ENCODE measurements at regions not wholly inside any gene's neighbourhood (a gene's known extent, or its start where the extent isn't known, plus 50 kb on each side); places are given as distances from the start of the nearest gene placed in this dataset.

GRCh38 chr13:111944171-111944583 is 122.8 kb upstream of the SOX1 start:
- H3K36me3 ChIP-seq (ENCODE audit: control insufficient read depth, insufficient read depth, low read length): no peaks in the 10 kb centered on the region
- DNase-seq (ENCODE audit: low read depth): no peak
- no peaks in the 10 kb centered on the region for H3K27me3 ChIP-seq (ENCODE audit: control insufficient read depth, insufficient read depth, low read length)
- H3K4me3 ChIP-seq (ENCODE audit: low read depth, low read length): no peak overlapping the region
- ChIA-PET CTCF (no interaction called here), POLR2A (no interaction called here)
- TF ChIP-seq CTCF (IDR thresholded peaks at IDR 0.05; ENCODE audit: insufficient read depth, low read depth, low read length): no peak

DNA sequence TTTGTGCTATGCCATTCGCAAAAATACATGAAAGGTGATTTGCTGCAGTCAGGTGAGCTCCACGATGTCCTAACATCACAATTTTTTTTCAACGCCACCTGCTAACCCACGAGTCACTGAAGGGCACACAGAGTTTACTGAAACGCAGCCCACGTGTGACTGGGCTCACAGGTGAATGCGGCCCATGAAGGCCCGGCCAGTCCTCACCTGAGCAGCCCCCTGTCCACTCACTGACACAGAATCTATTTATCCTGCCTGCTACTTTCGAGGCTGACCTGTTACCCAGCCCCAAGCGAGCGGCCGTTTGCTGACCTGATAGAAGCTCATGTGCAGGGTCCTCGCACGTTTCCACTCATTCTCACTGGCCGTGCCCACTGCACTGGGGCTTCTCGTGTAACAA is 121.9 kb upstream of the SOX1 start:
- no peak for DNase-seq (ENCODE audit: low read depth)
- Histone ChIP-seq H3K27me3 (ENCODE audit: control insufficient read depth, insufficient read depth, low read length) (no peaks in the 10 kb centered on the region), H3K36me3 (ENCODE audit: control insufficient read depth, insufficient read depth, low read length) (no peaks in the 10 kb centered on the region), H3K4me3 (ENCODE audit: low read depth, low read length) (no peak overlapping the region)
- ChIA-PET POLR2A (no interaction called here), CTCF (no interaction called here)
- no peak for TF ChIP-seq CTCF (IDR thresholded peaks at IDR 0.05; ENCODE audit: insufficient read depth, low read depth, low read length)

- no peak for TF ChIP-seq CTCF (IDR thresholded peaks at IDR 0.05; ENCODE audit: insufficient read depth, low read depth, low read length)
- H3K36me3 ChIP-seq (ENCODE audit: control insufficient read depth, insufficient read depth, low read length): no peaks in the 10 kb centered on the region
- no peaks in the 10 kb centered on the region for H3K27me3 ChIP-seq (ENCODE audit: control insufficient read depth, insufficient read depth, low read length)
- ChIA-PET CTCF (interaction anchor here (0.6 kb wide), 1 partner anchor 1179 kb away, joined by 3 read pairs; no protein-coding TSS in a partner anchor), POLR2A (no interaction called here)
- DNase-seq (ENCODE audit: low read depth): no peak
- no peak overlapping the region for H3K4me3 ChIP-seq (ENCODE audit: low read depth, low read length)
Measured at GRCh38 chr13:111946214-111946613, 120.7 kb upstream of the SOX1 start.

- no peak for DNase-seq (ENCODE audit: low read depth)
- no peaks in the 10 kb centered on the region for H3K27me3 ChIP-seq (ENCODE audit: control insufficient read depth, insufficient read depth, low read length)
- ChIA-PET CTCF (no interaction called here), POLR2A (no interaction called here)
- H3K4me3 ChIP-seq (ENCODE audit: low read depth, low read length): no peak overlapping the region
- H3K36me3 ChIP-seq (ENCODE audit: control insufficient read depth, insufficient read depth, low read length): no peaks in the 10 kb centered on the region
- TF ChIP-seq CTCF (IDR thresholded peaks at IDR 0.05; ENCODE audit: insufficient read depth, low read depth, low read length): no peak
Measured at GRCh38 chr13:111947026-111947810, 119.7 kb upstream of the SOX1 start.

DNA sequence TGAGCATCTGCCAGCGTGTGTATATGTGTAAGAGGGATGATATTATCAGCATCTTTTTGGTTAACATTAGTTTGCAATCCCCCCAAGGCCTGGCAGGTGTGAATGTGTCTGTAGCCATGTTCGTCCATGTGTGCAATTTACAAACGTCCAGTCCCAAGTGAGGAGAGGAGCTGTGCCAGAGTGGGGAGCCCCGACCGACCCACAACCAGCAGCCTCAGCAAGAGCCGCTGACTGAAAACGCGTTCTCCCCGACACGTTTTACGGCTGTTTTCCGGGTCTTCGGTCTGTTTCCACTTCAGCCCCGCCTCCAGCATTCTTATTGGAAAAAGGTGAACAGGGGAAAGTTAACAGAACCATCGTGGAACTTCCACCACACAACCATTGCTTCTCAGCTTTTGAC is 119.1 kb upstream of the SOX1 start:
- no peak overlapping the region for H3K4me3 ChIP-seq (ENCODE audit: low read depth, low read length)
- H3K27me3 ChIP-seq (ENCODE audit: control insufficient read depth, insufficient read depth, low read length): no peaks in the 10 kb centered on the region
- ChIA-PET POLR2A (no interaction called here), CTCF (no interaction called here)
- no peaks in the 10 kb centered on the region for H3K36me3 ChIP-seq (ENCODE audit: control insufficient read depth, insufficient read depth, low read length)
- DNase-seq (ENCODE audit: low read depth): no peak
- no peak for TF ChIP-seq CTCF (IDR thresholded peaks at IDR 0.05; ENCODE audit: insufficient read depth, low read depth, low read length)

All from BJ (cell line).